HEK293T (cell line): ENCODE measurements at regions not wholly inside any gene's neighbourhood (a gene's known extent, or its start where the extent isn't known, plus 50 kb on each side); places are given as distances from the start of the nearest gene placed in this dataset.

Source experiments
- FOXA1 ChIP-seq: fragments of 450-650 bp; IDR thresholded peaks from 2 replicates; pipeline ENCODE4 v1.6.1; 2016; ENCODE audit warnings: mild to moderate bottlenecking
- FOXM1 ChIP-seq: fragments of 450-650 bp; IDR thresholded peaks from 2 replicates; pipeline ENCODE4 v1.6.1; 2017; ENCODE audit warnings: mild to moderate bottlenecking, borderline replicate concordance
- HDGF ChIP-seq: fragments of 450-650 bp; IDR thresholded peaks from 2 replicates; pipeline ENCODE4 v1.6.1; 2017; ENCODE audit warnings: antibody characterized with exemption, borderline replicate concordance
- NFRKB ChIP-seq: fragments of 450-650 bp; IDR thresholded peaks from 2 replicates; pipeline ENCODE4 v1.6.1; 2016; ENCODE audit warnings: mild to moderate bottlenecking, moderate library complexity
- SP1 ChIP-seq: fragments of 450-650 bp; IDR thresholded peaks from 2 replicates; pipeline ENCODE4 v1.6.1; 2017
- SUZ12 ChIP-seq: fragments of 450-650 bp; IDR thresholded peaks from 2 replicates; pipeline ENCODE4 v1.6.1; 2016; ENCODE audit warnings: mild to moderate bottlenecking
- TARDBP ChIP-seq: fragments of 450-650 bp; IDR thresholded peaks from 2 replicates; pipeline ENCODE4 v1.6.1; 2016
- ZNF384 ChIP-seq: fragments of 450-650 bp; IDR thresholded peaks from 2 replicates; pipeline ENCODE4 v1.6.1; 2016

DNA sequence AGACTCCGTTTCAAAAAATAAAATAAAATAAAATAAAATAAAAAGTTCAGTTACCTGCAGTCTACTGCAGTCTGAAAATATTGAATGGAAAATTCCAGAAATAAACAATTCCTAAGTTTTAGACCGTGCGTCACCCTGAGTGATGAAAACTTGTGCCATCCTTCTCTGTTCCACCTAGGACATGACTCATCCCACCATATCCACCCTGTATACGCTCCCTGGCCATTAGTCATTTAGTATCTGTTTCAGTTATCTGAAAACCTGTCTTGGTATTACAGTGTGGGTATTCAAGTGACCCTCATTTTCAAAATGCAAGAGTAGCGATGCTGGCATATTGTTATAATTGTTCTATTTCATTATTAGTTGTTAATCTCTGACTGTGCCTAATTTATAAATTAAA is 51.8 kb upstream of the TEX48 start:
- TF ChIP-seq HDGF (no peak), FOXA1 (no peak), SUZ12 (no peak), ZNF384 (no peak), TARDBP (no peak), FOXM1 (no peak), SP1 (no peak), NFRKB (no peak)
